ENCODE measurements at regions not wholly inside any gene's neighbourhood (a gene's known extent, or its start where the extent isn't known, plus 50 kb on each side); places are given as distances from the start of the nearest gene placed in this dataset.

DNA sequence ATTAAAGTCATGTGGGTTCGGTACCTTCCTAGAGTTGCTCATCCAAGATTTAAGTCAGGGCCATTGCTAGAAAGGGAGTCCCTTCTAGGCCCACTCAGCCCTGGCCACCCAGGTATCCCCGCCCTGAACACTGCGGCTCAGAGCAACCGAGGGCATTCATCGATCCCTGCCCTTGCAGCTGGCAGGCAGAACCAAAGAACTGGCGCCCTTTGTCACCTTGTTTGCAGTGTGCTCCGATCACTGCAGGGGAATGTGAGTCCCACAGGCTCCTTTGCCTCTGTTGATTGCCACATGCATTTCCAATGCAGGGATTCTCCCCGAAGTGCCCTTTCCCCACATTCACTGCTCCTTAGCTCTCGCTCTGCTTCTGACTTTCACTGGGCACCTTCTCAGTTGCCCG, 108.5 kb downstream of the CMPK2 start:
- in situ Hi-C loops (cut with HindIII; ENCODE audit: extremely low pct_ligation_motif_present, low pct_unique_long_range_greater_than_20kb), result no loop called here
- ChIA-PET POLR2A (no interaction called here), CTCF (ENCODE audit: low intra/inter-chr PET ratio, low total read pairs) (no interaction called here)
- H3K36me3 ChIP-seq (replicated peaks in 1 of 2; ENCODE audit: control insufficient read depth in 1 of 2, insufficient read depth in 2 of 2, low read length in 2 of 2), result no peaks in the 10 kb centered on the region
- no peaks in the 10 kb centered on the region for H4K20me1 ChIP-seq (ENCODE audit: insufficient read depth, low read length)
- H3K27ac ChIP-seq (ENCODE audit: extremely low read length, insufficient read depth, low read length), result no peak overlapping the region
- TF ChIP-seq TEAD3 (CRISPR knock-in tag; optimal IDR thresholded peaks at IDR 0.05; ENCODE audit: borderline replicate concordance), result no peak
- no peak for TF ChIP-seq SRSF9 (IDR thresholded peaks at IDR 0.05; ENCODE audit: borderline replicate concordance, insufficient read depth, low read depth, low read length, poor library complexity, severe bottlenecking)
- no peak for TF ChIP-seq ZNF816 (CRISPR knock-in tag; IDR thresholded peaks at IDR 0.05; ENCODE audit: borderline replicate concordance)
- TF ChIP-seq SRSF4 (IDR thresholded peaks at IDR 0.05; ENCODE audit: low read depth, low read length, poor library complexity, severe bottlenecking), result no peak
- TF ChIP-seq ZNF496 (CRISPR knock-in tag; IDR thresholded peaks at IDR 0.05; ENCODE audit: insufficient replicate concordance), result no peak
- TF ChIP-seq EZH2 (conservative IDR thresholded peaks at IDR 0.05; ENCODE audit: low read depth, low read length), result no peak
- TF ChIP-seq CEBPB (IDR thresholded peaks at IDR 0.05; ENCODE audit: borderline replicate concordance, low read depth, low read length), result 0 out of 2 replicates have a peak, but pooled peaks have one; percentile 17
- no peak for TF ChIP-seq ZNF839 (CRISPR knock-in tag; IDR thresholded peaks at IDR 0.05; ENCODE audit: borderline replicate concordance)
- no peak for TF ChIP-seq TCF7 (IDR thresholded peaks at IDR 0.05; ENCODE audit: low read depth)
- peaks cover 0 to 33% of the 10 kb centered on the region in 2 experiments; a peak in 2 of 5 replicates for H3K27me3 ChIP-seq (ENCODE audit: control insufficient read depth in 1 of 2, insufficient read depth in 2 of 2, low read length in 2 of 2)
- no peaks in the 10 kb centered on the region for H3K9me3 ChIP-seq (ENCODE audit: low read length)
- no peak overlapping the region for H3K4me2 ChIP-seq (ENCODE audit: low read depth, low read length)
- intact Hi-C loops (cut with micrococcal nuclease; ENCODE audit: unreplicated experiment), result no loop called here
- 7% methylated on average over 10 of the region's 10 CpGs for WGBS (ENCODE audit: low lambda C conversion rate)
- no peak overlapping the region for H2AFZ ChIP-seq (ENCODE audit: low read length)
- no peaks in the 10 kb centered on the region for H3K79me2 ChIP-seq (ENCODE audit: insufficient read depth, low read length)
- BruUV-seq (replicated peaks), result no TSS peak
- no peak overlapping the region for H3K9ac ChIP-seq (ENCODE audit: insufficient read depth, low read depth, low read length)
- DNase-seq (ENCODE audit: low spot score) (no peak), ATAC-seq (peak; percentile 89), FAIRE-seq (no peak)
- H3K4me3 ChIP-seq (replicated peaks in 1 of 3; ENCODE audit: insufficient read depth in 1 of 3, low read depth in 2 of 3, low read length in 3 of 3), result no peak overlapping the region
- no peaks in the 10 kb centered on the region for H3K4me1 ChIP-seq (ENCODE audit: insufficient read depth, low read length)

DNA sequence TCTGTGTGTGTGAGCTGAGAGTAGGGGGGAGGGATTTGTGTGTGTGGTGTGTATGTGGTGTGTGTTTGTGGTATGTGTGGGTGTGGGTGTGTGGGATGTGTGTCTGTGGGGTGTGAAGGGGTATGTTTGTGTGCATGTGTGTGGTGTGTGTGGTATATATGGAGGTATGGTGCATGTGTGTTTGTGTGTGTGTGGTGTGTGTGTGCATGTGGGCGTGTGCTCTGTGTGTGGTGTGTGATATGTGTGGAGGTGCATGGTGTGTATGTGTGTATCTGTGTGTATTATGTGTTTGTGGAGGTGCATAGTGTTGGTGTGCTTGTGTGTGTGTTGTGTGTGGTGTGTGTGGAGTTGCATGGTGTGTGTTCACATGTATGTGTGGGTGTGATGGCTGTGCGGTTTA, 106.0 kb downstream of the CMPK2 start:
- intact Hi-C loops (cut with micrococcal nuclease; ENCODE audit: unreplicated experiment) (no loop called here), in situ Hi-C loops (cut with HindIII; ENCODE audit: extremely low pct_ligation_motif_present, low pct_unique_long_range_greater_than_20kb) (no loop called here)
- no peaks in the 10 kb centered on the region for H3K36me3 ChIP-seq (replicated peaks in 1 of 2; ENCODE audit: control insufficient read depth in 1 of 2, insufficient read depth in 2 of 2, low read length in 2 of 2)
- WGBS (ENCODE audit: low lambda C conversion rate), result 23% methylated on average over 2 of the region's 2 CpGs
- H3K79me2 ChIP-seq (ENCODE audit: insufficient read depth, low read length), result no peaks in the 10 kb centered on the region
- H3K27me3 ChIP-seq (ENCODE audit: control insufficient read depth in 1 of 2, insufficient read depth in 2 of 2, low read length in 2 of 2), result peaks cover 0 to 34% of the 10 kb centered on the region in 2 experiments; a peak in 2 of 5 replicates
- H2AFZ ChIP-seq (ENCODE audit: low read length), result no peak overlapping the region
- no TSS peak for BruUV-seq (replicated peaks)
- no peak overlapping the region for H3K4me2 ChIP-seq (ENCODE audit: low read depth, low read length)
- H3K9me3 ChIP-seq (ENCODE audit: low read length), result no peaks in the 10 kb centered on the region
- no peak overlapping the region for H3K27ac ChIP-seq (ENCODE audit: extremely low read length, insufficient read depth, low read length)
- H3K9ac ChIP-seq (ENCODE audit: insufficient read depth, low read depth, low read length), result no peak overlapping the region
- ChIA-PET CTCF (ENCODE audit: low intra/inter-chr PET ratio, low total read pairs) (no interaction called here), POLR2A (no interaction called here)
- ATAC-seq, result no peak
- H3K4me3 ChIP-seq (replicated peaks in 1 of 3; ENCODE audit: insufficient read depth in 1 of 3, low read depth in 2 of 3, low read length in 3 of 3), result no peak overlapping the region
- no peak for DNase-seq (ENCODE audit: low spot score)
- H3K4me1 ChIP-seq (ENCODE audit: insufficient read depth, low read length), result no peaks in the 10 kb centered on the region
- no peaks in the 10 kb centered on the region for H4K20me1 ChIP-seq (ENCODE audit: insufficient read depth, low read length)
- peak; percentile 48 for FAIRE-seq
- TF ChIP-seq, protein P1, sequence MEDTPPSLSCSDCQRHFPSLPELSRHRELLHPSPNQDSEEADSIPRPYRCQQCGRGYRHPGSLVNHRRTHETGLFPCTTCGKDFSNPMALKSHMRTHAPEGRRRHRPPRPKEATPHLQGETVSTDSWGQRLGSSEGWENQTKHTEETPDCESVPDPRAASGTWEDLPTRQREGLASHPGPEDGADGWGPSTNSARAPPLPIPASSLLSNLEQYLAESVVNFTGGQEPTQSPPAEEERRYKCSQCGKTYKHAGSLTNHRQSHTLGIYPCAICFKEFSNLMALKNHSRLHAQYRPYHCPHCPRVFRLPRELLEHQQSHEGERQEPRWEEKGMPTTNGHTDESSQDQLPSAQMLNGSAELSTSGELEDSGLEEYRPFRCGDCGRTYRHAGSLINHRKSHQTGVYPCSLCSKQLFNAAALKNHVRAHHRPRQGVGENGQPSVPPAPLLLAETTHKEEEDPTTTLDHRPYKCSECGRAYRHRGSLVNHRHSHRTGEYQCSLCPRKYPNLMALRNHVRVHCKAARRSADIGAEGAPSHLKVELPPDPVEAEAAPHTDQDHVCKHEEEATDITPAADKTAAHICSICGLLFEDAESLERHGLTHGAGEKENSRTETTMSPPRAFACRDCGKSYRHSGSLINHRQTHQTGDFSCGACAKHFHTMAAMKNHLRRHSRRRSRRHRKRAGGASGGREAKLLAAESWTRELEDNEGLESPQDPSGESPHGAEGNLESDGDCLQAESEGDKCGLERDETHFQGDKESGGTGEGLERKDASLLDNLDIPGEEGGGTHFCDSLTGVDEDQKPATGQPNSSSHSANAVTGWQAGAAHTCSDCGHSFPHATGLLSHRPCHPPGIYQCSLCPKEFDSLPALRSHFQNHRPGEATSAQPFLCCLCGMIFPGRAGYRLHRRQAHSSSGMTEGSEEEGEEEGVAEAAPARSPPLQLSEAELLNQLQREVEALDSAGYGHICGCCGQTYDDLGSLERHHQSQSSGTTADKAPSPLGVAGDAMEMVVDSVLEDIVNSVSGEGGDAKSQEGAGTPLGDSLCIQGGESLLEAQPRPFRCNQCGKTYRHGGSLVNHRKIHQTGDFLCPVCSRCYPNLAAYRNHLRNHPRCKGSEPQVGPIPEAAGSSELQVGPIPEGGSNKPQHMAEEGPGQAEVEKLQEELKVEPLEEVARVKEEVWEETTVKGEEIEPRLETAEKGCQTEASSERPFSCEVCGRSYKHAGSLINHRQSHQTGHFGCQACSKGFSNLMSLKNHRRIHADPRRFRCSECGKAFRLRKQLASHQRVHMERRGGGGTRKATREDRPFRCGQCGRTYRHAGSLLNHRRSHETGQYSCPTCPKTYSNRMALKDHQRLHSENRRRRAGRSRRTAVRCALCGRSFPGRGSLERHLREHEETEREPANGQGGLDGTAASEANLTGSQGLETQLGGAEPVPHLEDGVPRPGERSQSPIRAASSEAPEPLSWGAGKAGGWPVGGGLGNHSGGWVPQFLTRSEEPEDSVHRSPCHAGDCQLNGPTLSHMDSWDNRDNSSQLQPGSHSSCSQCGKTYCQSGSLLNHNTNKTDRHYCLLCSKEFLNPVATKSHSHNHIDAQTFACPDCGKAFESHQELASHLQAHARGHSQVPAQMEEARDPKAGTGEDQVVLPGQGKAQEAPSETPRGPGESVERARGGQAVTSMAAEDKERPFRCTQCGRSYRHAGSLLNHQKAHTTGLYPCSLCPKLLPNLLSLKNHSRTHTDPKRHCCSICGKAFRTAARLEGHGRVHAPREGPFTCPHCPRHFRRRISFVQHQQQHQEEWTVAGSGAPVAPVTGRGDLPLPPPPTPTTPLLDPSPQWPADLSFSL (CRISPR knock-in tag; IDR thresholded peaks at IDR 0.05), result 0 out of 2 replicates have a peak, but pooled peaks have one; percentile 18
- TF ChIP-seq NR2F6 (IDR thresholded peaks at IDR 0.05), result no peak
- TF ChIP-seq NR2F6 (CRISPR knock-in tag; IDR thresholded peaks at IDR 0.05), result no peak
- no peak for TF ChIP-seq ZSCAN25 (CRISPR knock-in tag; IDR thresholded peaks at IDR 0.05)
- TF ChIP-seq SMAD9 (CRISPR knock-in tag; IDR thresholded peaks at IDR 0.05), result no peak

Data from HepG2 (cell line).